Transverse colon (tissue), 4 donors: ENCODE measurements at regions not wholly inside any gene's neighbourhood (a gene's known extent, or its start where the extent isn't known, plus 50 kb on each side); places are given as distances from the start of the nearest gene placed in this dataset.

Experiments used
- DNase-seq: peaks from one replicate; pipeline ENCODE4 v3.0.0-alpha.2; 2019
- H3K27ac ChIP-seq, 4 donors: fragments of 200-600 bp; sonication (generic); 2 replicates each; pipeline ENCODE4 v1.5.1; 2016 to 2018; ENCODE audit warnings: inconsistent platforms in 4 of 4
- H3K27me3 ChIP-seq: fragments of 200-600 bp; sonication (generic); 2 replicates; pipeline ENCODE4 v1.5.1; 2017; ENCODE audit warnings: inconsistent platforms
- H3K36me3 ChIP-seq, 4 donors: fragments of 200-600 bp; sonication (generic); 2 replicates each; pipeline ENCODE4 v1.5.1; 2017 to 2019; ENCODE audit warnings: inconsistent platforms in 4 of 4
- H3K4me1 ChIP-seq, 4 donors: fragments of 200-600 bp; sonication (generic); 2 replicates each; pipeline ENCODE4 v1.5.1; 2017 to 2020; ENCODE audit warnings: inconsistent platforms in 4 of 4
- H3K4me3 ChIP-seq, 4 donors: fragments of 200-600 bp; sonication (generic); 1 replicate in 1 of 4; 2 replicates in 3 of 4; pipeline versions ENCODE4 v1.5.1 to v1.6.1; 2017 to 2019; ENCODE audit warnings: inconsistent platforms in 4 of 4
- H3K9me3 ChIP-seq, 2 donors: fragments of 200-600 bp; sonication (generic); 2 replicates each; pipeline ENCODE4 v1.5.1; 2017 to 2019; ENCODE audit warnings: inconsistent platforms in 2 of 2
- CTCF ChIP-seq, 5 experiments: fragments of 200-600 bp in 3 of 5; fragments of 450-650 bp in 2 of 5; sonication (generic) in 3 of 5; IDR thresholded peaks; 1 replicate in 2 of 5; 2 replicates in 3 of 5; pipeline ENCODE4 v1.5.1; 2016 to 2017; ENCODE audit warnings: antibody characterized with exemption in 5 of 5, inconsistent platforms in 3 of 5, mild to moderate bottlenecking in 2 of 5, moderate library complexity in 1 of 5
- EP300 ChIP-seq: sonication (generic); formaldehyde crosslinking; IDR thresholded peaks from one replicate; pipeline ENCODE4 v1.6.1; 2017; ENCODE audit warnings: antibody characterized with exemption, low read depth
- POLR2A ChIP-seq: fragments of 450-650 bp; IDR thresholded peaks from one replicate; pipeline ENCODE4 v1.6.1; 2016; ENCODE audit warnings: antibody characterized with exemption, mild to moderate bottlenecking, moderate library complexity
- POLR2AphosphoS5 ChIP-seq, 3 donors: sonication (generic); formaldehyde crosslinking; IDR thresholded peaks; one replicate each; pipeline ENCODE4 v1.6.1; 2016; ENCODE audit warnings: antibody characterized with exemption in 3 of 3
- WGBS, 2 donors: methylation state at CpG; one replicate each; pipeline ENCODE4 v1.1.5; 2018; ENCODE audit warnings: low coverage in 1 of 2; 5-methylcytosine and 5-hydroxymethylcytosine counted together
- in situ Hi-C, 4 donors: fragments of 200-750 bp; cut with MboI; loops; one replicate each; pipeline versions ENCODE4 v1.15.0 to v1.15.1; 2017; ENCODE audit warnings: low sequenced_read_pairs in 3 of 4, low pct_ligation_motif_present in 1 of 4, low pct_unique_long_range_greater_than_20kb in 1 of 4
- intact Hi-C: fragments of 100-400 bp; cut with DNase I; formaldehyde crosslinking; loops from one replicate; pipeline ENCODE4 v1.15.1; 2023; ENCODE audit warnings: low total_unique reads

GRCh38 chrX:20320461-20321159 lies 53.9 kb upstream of the RPS6KA3 start:
- Histone ChIP-seq H3K4me1 (no peaks in the 10 kb centered on the region), H3K27ac (no peak overlapping the region), H3K4me3 (no peak overlapping the region), H3K36me3 (no peaks in the 10 kb centered on the region), H3K9me3 (no peaks in the 10 kb centered on the region), H3K27me3 (no peaks in the 10 kb centered on the region)
- 13 to 42% methylated on average over 8 to 12 of the region's 12 CpGs for WGBS, 2 donors
- intact Hi-C loops (no loop called here), in situ Hi-C loops (no loop called here)
- TF ChIP-seq CTCF (IDR thresholded peaks at IDR 0.05) = no peak
- TF ChIP-seq EP300 = no peak
- no peak for TF ChIP-seq POLR2A
- no peak for TF ChIP-seq POLR2AphosphoS5 (IDR thresholded peaks at IDR 0.05)
- DNase-seq = no peak

- TF ChIP-seq EP300 (no peak), POLR2AphosphoS5 (IDR thresholded peaks at IDR 0.05) (no peak), CTCF (IDR thresholded peaks at IDR 0.05) (no peak)
- WGBS, 2 donors = 94 to 100% methylated on average over 2 to 4 of the region's 4 CpGs
- in situ Hi-C loops = no loop called here
- Histone ChIP-seq H3K4me1 (no peaks in the 10 kb centered on the region), H3K9me3 (no peaks in the 10 kb centered on the region), H3K27ac (no peak overlapping the region), H3K36me3 (no peaks in the 10 kb centered on the region), H3K4me3 (no peak overlapping the region), H3K27me3 (no peaks in the 10 kb centered on the region)
- intact Hi-C loops = no loop called here
- no peak for DNase-seq
Measured at GRCh38 chrX:20319054-20319453, 52.3 kb upstream of the RPS6KA3 start.

GRCh38 chrX:20317873-20318272 lies 51.2 kb upstream of the RPS6KA3 start:
- H3K4me3 ChIP-seq = no peak overlapping the region
- TF ChIP-seq CTCF (IDR thresholded peaks at IDR 0.05) (no peak), POLR2A (no peak), EP300 (no peak), POLR2AphosphoS5 (IDR thresholded peaks at IDR 0.05) (no peak)
- intact Hi-C loops = no loop called here
- H3K27me3 ChIP-seq = no peaks in the 10 kb centered on the region
- no peaks in the 10 kb centered on the region for H3K9me3 ChIP-seq
- no peak for DNase-seq
- 67% methylated on average over 5 of the region's 5 CpGs; no CpG with 5 or more reads in 1 of the 2 donors for WGBS, 2 donors
- no peaks in the 10 kb centered on the region for H3K4me1 ChIP-seq
- no peak overlapping the region for H3K27ac ChIP-seq
- in situ Hi-C loops = no loop called here
- no peaks in the 10 kb centered on the region for H3K36me3 ChIP-seq
